ENCODE measurements at regions not wholly inside any gene's neighbourhood (a gene's known extent, or its start where the extent isn't known, plus 50 kb on each side); places are given as distances from the start of the nearest gene placed in this dataset.

DNA sequence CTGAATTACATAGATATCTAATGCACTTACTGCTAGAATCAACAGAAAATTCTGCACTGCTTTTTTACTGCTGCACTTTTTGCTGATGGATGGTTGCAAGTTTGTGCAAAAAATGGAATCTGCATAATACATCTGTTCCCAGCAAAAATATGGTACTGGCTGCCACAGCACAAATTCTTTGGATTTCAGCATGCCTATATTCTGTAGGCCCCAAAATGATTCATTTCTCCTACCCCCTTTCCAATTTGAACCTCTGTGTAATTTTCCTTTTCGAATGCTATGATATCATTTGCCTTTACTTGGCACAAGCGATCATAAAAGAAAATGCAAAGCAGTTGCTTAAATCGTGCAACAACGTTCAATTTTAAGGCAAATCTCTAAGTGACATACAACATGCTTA is 524.2 kb upstream of the NBEA start:
- Histone ChIP-seq H3K9me1 (replicated peaks; ENCODE audit: control insufficient read depth, extremely low read depth, insufficient read depth, low read length) (no peaks in the 10 kb centered on the region), H2AFZ (ENCODE audit: low read depth, low read length) (no peak overlapping the region), H3K4me1 (ENCODE audit: control insufficient read depth, extremely low read depth, insufficient read depth, low read length) (peaks cover 10% of the 10 kb centered on the region), H3K4me3 (replicated peaks in 1 of 3; ENCODE audit: insufficient read depth in 1 of 3, low read depth in 1 of 3, low read length in 3 of 3) (no peak overlapping the region), H3K27me3 (ENCODE audit: control insufficient read depth in 2 of 2, insufficient read depth in 2 of 2, low read length in 2 of 2) (no peaks in the 10 kb centered on the region), H3K9ac (replicated peaks; ENCODE audit: extremely low read depth, insufficient read depth, low read length) (no peak overlapping the region), H3K9me3 (replicated peaks; ENCODE audit: control insufficient read depth, insufficient read depth, low read length) (no peaks in the 10 kb centered on the region), H3K4me2 (ENCODE audit: insufficient read depth, low read length) (no peak overlapping the region), H3K27ac (ENCODE audit: insufficient read depth, low read depth, low read length) (no peak overlapping the region), H3K79me2 (ENCODE audit: control insufficient read depth, insufficient read depth, low read length) (no peaks in the 10 kb centered on the region), H3K36me3 (ENCODE audit: control insufficient read depth in 2 of 2, extremely low read depth in 1 of 2, insufficient read depth in 2 of 2, low read length in 2 of 2) (no peaks in the 10 kb centered on the region), H4K20me1 (replicated peaks; ENCODE audit: control insufficient read depth, extremely low read depth, insufficient read depth, low read length) (no peaks in the 10 kb centered on the region)
- dilution Hi-C loops (cut with MboI; ENCODE audit: extremely low pct_ligation_motif_present, low sequenced_read_pairs) (no loop called here), intact Hi-C loops (cut with micrococcal nuclease) (no loop called here)
- DNase-seq (ENCODE audit: low read depth, low spot score) = no peak
- no peak for FAIRE-seq
- no TSS peak for BruUV-seq (replicated peaks)
- ChIA-PET POLR2A (no interaction called here), CTCF (no interaction called here)
- TF ChIP-seq FOS (IDR thresholded peaks at IDR 0.05; ENCODE audit: borderline replicate concordance, insufficient read depth, low read length) (no peak), GATA2 (IDR thresholded peaks at IDR 0.05; ENCODE audit: insufficient read depth, insufficient read length, low read depth, low read length) (no peak), POLR2AphosphoS5 (IDR thresholded peaks at IDR 0.05; ENCODE audit: insufficient read depth, low read depth, low read length) (no peak), JUN (IDR thresholded peaks at IDR 0.05; ENCODE audit: borderline replicate concordance, insufficient read depth, insufficient read length, low read depth) (no peak), MYC (IDR thresholded peaks at IDR 0.05; ENCODE audit: low read depth, low read length) (no peak), POLR2A (IDR thresholded peaks at IDR 0.05; ENCODE audit: low read depth, low read length) (no peak), EZH2 (IDR thresholded peaks at IDR 0.05; ENCODE audit: borderline replicate concordance, low read depth, low read length, severe bottlenecking) (no peak)
- TF ChIP-seq, protein P1, sequence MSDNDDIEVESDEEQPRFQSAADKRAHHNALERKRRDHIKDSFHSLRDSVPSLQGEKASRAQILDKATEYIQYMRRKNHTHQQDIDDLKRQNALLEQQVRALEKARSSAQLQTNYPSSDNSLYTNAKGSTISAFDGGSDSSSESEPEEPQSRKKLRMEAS (IDR thresholded peaks at IDR 0.05; ENCODE audit: insufficient read depth, insufficient read length) = no peak
- TF ChIP-seq, protein P2, sequence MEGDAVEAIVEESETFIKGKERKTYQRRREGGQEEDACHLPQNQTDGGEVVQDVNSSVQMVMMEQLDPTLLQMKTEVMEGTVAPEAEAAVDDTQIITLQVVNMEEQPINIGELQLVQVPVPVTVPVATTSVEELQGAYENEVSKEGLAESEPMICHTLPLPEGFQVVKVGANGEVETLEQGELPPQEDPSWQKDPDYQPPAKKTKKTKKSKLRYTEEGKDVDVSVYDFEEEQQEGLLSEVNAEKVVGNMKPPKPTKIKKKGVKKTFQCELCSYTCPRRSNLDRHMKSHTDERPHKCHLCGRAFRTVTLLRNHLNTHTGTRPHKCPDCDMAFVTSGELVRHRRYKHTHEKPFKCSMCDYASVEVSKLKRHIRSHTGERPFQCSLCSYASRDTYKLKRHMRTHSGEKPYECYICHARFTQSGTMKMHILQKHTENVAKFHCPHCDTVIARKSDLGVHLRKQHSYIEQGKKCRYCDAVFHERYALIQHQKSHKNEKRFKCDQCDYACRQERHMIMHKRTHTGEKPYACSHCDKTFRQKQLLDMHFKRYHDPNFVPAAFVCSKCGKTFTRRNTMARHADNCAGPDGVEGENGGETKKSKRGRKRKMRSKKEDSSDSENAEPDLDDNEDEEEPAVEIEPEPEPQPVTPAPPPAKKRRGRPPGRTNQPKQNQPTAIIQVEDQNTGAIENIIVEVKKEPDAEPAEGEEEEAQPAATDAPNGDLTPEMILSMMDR (IDR thresholded peaks at IDR 0.05; ENCODE audit: extremely low read depth in 1 of 2, insufficient read depth in 1 of 2, low read depth in 1 of 2, low read length in 2 of 2) = no peak
